SK-N-SH (cell line): ENCODE measurements at regions not wholly inside any gene's neighbourhood (a gene's known extent, or its start where the extent isn't known, plus 50 kb on each side); places are given as distances from the start of the nearest gene placed in this dataset.

Experiments used
- CTCF ChIA-PET: fragments of 300-600, 350-600 bp; formaldehyde crosslinking; extraction: SDS; loops from one replicate; lab custom pipeline; 2021; lab: Yijun Ruan, JAX
- POLR2A ChIA-PET: fragments of 350-600 bp; sonication (Branson Sonifier 250); formaldehyde crosslinking; extraction: SDS; loops from one replicate; lab custom pipeline; 2020; ENCODE audit warnings: antibody characterized with exemption, inconsistent platforms; lab: Yijun Ruan, JAX
- DNase-seq: peaks from one replicate; pipeline ENCODE4 v3.0.0; 2012
- H2AFZ ChIP-seq: fragments of 200-600 bp; sonication (generic); 2 replicates; pipeline ENCODE4 v1.8.1; 2016; ENCODE audit warnings: antibody characterized with exemption, mild to moderate bottlenecking, low read depth
- H3F3A ChIP-seq: fragments of 200-600 bp; sonication (generic); replicated peaks from 2 replicates; pipeline ENCODE3; 2016; ENCODE audit warnings: antibody characterized with exemption, mild to moderate bottlenecking; ENCODE audit not compliant: insufficient read depth
- H3K27ac ChIP-seq, 2 experiments: fragments of 200-500 bp in 1 of 2; fragments of 200-600 bp in 1 of 2; sonication (Bioruptor generic) in 1 of 2; sonication (generic), shearing (Covaris generic) in 1 of 2; 2 replicates each; pipeline versions ENCODE4 v1.5.1 to v1.6.1; 2014 to 2016; ENCODE audit warnings: low read depth in 2 of 2, inconsistent platforms in 1 of 2, low read length in 1 of 2, mild to moderate bottlenecking in 1 of 2, mixed read lengths in 1 of 2
- H3K27me3 ChIP-seq: fragments of 200-600 bp; sonication (generic), shearing (Covaris generic); 2 replicates; pipeline ENCODE4 v1.6.1; 2016; ENCODE audit warnings: mixed run types; ENCODE audit not compliant: insufficient read depth
- H3K36me3 ChIP-seq, 2 experiments: fragments of 200-500 bp in 1 of 2; fragments of 200-600 bp in 1 of 2; sonication (Bioruptor generic) in 1 of 2; sonication (generic) in 1 of 2; replicated peaks in 1 of 2; 2 replicates each; pipeline versions ENCODE3 to v1.5.1; 2014 to 2016; ENCODE audit warnings: low read length in 1 of 2, mild to moderate bottlenecking in 1 of 2; ENCODE audit not compliant: insufficient read depth in 2 of 2, control insufficient read depth in 1 of 2
- H3K4me1 ChIP-seq, 2 experiments: fragments of 200-500 bp in 1 of 2; fragments of 200-600 bp in 1 of 2; sonication (Bioruptor generic) in 1 of 2; sonication (generic), shearing (Covaris generic) in 1 of 2; 2 replicates each; pipeline versions ENCODE4 v1.5.1 to v1.6.1; 2014 to 2016; ENCODE audit warnings: low read depth in 1 of 2, low read length in 1 of 2, mixed run types in 1 of 2; ENCODE audit not compliant: insufficient read depth in 2 of 2, control insufficient read depth in 1 of 2
- H3K4me2 ChIP-seq: fragments of 200-600 bp; sonication (generic), shearing (Covaris generic); 2 replicates; pipeline ENCODE4 v1.6.1; 2017; ENCODE audit warnings: mixed run types
- H3K4me3 ChIP-seq, 2 experiments: fragments of 200-500 bp in 1 of 2; fragments of 200-600 bp in 1 of 2; sonication (Bioruptor generic) in 1 of 2; sonication (generic), shearing (Covaris generic) in 1 of 2; 2 replicates each; pipeline versions ENCODE4 v1.5.1 to v1.8.1; 2014 to 2016; ENCODE audit warnings: low read depth in 2 of 2, inconsistent platforms in 1 of 2, low read length in 1 of 2, mild to moderate bottlenecking in 1 of 2, mixed read lengths in 1 of 2, moderate library complexity in 1 of 2
- H3K79me2 ChIP-seq: fragments of 200-600 bp; sonication (generic); 2 replicates; pipeline ENCODE4 v1.8.1; 2017; ENCODE audit warnings: mild to moderate bottlenecking; ENCODE audit not compliant: insufficient read depth
- H3K9ac ChIP-seq: fragments of 200-600 bp; sonication (generic); 2 replicates; pipeline ENCODE4 v1.6.1; 2017; ENCODE audit warnings: mixed run types
- H3K9me2 ChIP-seq: fragments of 200-600 bp; sonication (generic); 2 replicates; pipeline ENCODE4 v1.6.1; 2017; ENCODE audit warnings: mixed run types
- H3K9me3 ChIP-seq: fragments of 200-600 bp; sonication (generic); 2 replicates; pipeline ENCODE4 v1.6.1; 2017; ENCODE audit warnings: mixed run types, mild to moderate bottlenecking, moderate library complexity
- H4K20me1 ChIP-seq: fragments of 200-600 bp; sonication (generic); 2 replicates; pipeline ENCODE4 v1.6.1; 2017; ENCODE audit warnings: mild to moderate bottlenecking, mixed run types; ENCODE audit not compliant: insufficient read depth
- CHD2 ChIP-seq: fragments of 150-350 bp; IDR thresholded peaks from 2 replicates; pipeline ENCODE4 v1.6.1; 2018; ENCODE audit warnings: low read length; ENCODE audit not compliant: partially characterized antibody
- CTCF ChIP-seq: fragments of 200-600 bp; sonication (generic); IDR thresholded peaks from 2 replicates; pipeline ENCODE4 v1.6.1; 2017; ENCODE audit warnings: antibody characterized with exemption, mild to moderate bottlenecking, moderate library complexity
- ELF1 ChIP-seq: IDR thresholded peaks from 2 replicates; pipeline ENCODE4 v1.4.0; 2012
- EZH2phosphoT487 ChIP-seq: fragments of 200-600 bp; sonication (generic); IDR thresholded peaks from 2 replicates; pipeline ENCODE4 v1.6.1; 2017; ENCODE audit warnings: low read depth, mixed run types, mild to moderate bottlenecking, antibody characterized with exemption, moderate library complexity, borderline replicate concordance
- FOSL2 ChIP-seq: IDR thresholded peaks from 2 replicates; pipeline ENCODE4 v1.4.0; 2012; ENCODE audit warnings: low read depth, mild to moderate bottlenecking, moderate library complexity, borderline replicate concordance
- FOXJ3 ChIP-seq: sonication (generic); formaldehyde crosslinking; IDR thresholded peaks from 2 replicates; pipeline ENCODE4 v1.5.1; 2020; ENCODE audit warnings: mild to moderate bottlenecking, missing genetic modification reagents
- FOXM1 ChIP-seq: IDR thresholded peaks from 2 replicates; pipeline ENCODE4 v1.4.0; 2012; ENCODE audit warnings: low read depth, mild to moderate bottlenecking
- GABPA ChIP-seq: IDR thresholded peaks from 2 replicates; pipeline ENCODE4 v1.4.0; 2012; ENCODE audit warnings: low read depth, mild to moderate bottlenecking
- IRF3 ChIP-seq: fragments of 150-350 bp; IDR thresholded peaks from 2 replicates; pipeline ENCODE4 v1.6.1; 2016; ENCODE audit warnings: mild to moderate bottlenecking, low read depth, low read length
- JUND ChIP-seq: IDR thresholded peaks from 2 replicates; pipeline ENCODE4 v1.4.0; 2012
- MAX ChIP-seq: IDR thresholded peaks from 2 replicates; pipeline ENCODE4 v1.4.0; 2012; ENCODE audit warnings: low read depth
- MEF2A ChIP-seq: IDR thresholded peaks from 2 replicates; pipeline ENCODE4 v1.4.0; 2012; ENCODE audit warnings: low read depth, borderline replicate concordance
- NRF1 ChIP-seq: IDR thresholded peaks from 2 replicates; pipeline ENCODE4 v1.6.1; 2012; ENCODE audit warnings: low read depth, mild to moderate bottlenecking, low read length
- PBX3 ChIP-seq: IDR thresholded peaks from 2 replicates; pipeline ENCODE4; 2012
- RAD21 ChIP-seq: IDR thresholded peaks from 2 replicates; pipeline ENCODE4 v1.6.1; 2012; ENCODE audit warnings: mild to moderate bottlenecking, low read length
- RCOR1 ChIP-seq: fragments of 150-350 bp; IDR thresholded peaks from 2 replicates; pipeline ENCODE4 v1.6.1; 2017; ENCODE audit warnings: antibody characterized with exemption, low read length
- RFX5 ChIP-seq: IDR thresholded peaks from 2 replicates; pipeline ENCODE4 v1.6.1; 2012; ENCODE audit warnings: mild to moderate bottlenecking, improper control_type of control experiment, low read length
- SIN3A ChIP-seq: IDR thresholded peaks from 2 replicates; pipeline ENCODE4 v1.6.1; 2012; ENCODE audit warnings: low read depth, mild to moderate bottlenecking, low read length, moderate library complexity, borderline replicate concordance
- SMC3 ChIP-seq: IDR thresholded peaks from 2 replicates; pipeline ENCODE4 v1.6.1; 2012; ENCODE audit warnings: low read depth, low read length, improper control_type of control experiment
- TAF1 ChIP-seq: IDR thresholded peaks from 2 replicates; pipeline ENCODE4 v1.6.1; 2012; ENCODE audit warnings: low read depth, mild to moderate bottlenecking, low read length, moderate library complexity, borderline replicate concordance
- TCF12 ChIP-seq: IDR thresholded peaks from 2 replicates; pipeline ENCODE4 v1.4.0; 2012
- USF1 ChIP-seq: IDR thresholded peaks from 2 replicates; pipeline ENCODE4 v1.4.0; 2012; ENCODE audit warnings: low read depth, borderline replicate concordance
- USF2 ChIP-seq: fragments of 150-350 bp; IDR thresholded peaks from 2 replicates; pipeline ENCODE4 v1.6.1; 2017; ENCODE audit warnings: antibody characterized with exemption, low read length, low read depth, borderline replicate concordance
- WGBS: methylation state at CpG from one replicate; pipeline ENCODE4 v1.1.6; 2017; ENCODE audit warnings: low lambda C conversion rate; 5-methylcytosine and 5-hydroxymethylcytosine counted together

GRCh38 chr6:22873513-22874136 is 304.3 kb downstream of the HDGFL1 start:
- POLR2A ChIA-PET = no interaction called here
- CTCF ChIA-PET = interaction anchor here (0.8 kb wide), 1 partner anchor 19 kb away, joined by 3 read pairs; no protein-coding TSS in a partner anchor
- WGBS = 96% methylated on average over 4 of the region's 4 CpGs
- Histone ChIP-seq H3K79me2 (no peaks in the 10 kb centered on the region), H3K9ac (no peak overlapping the region), H3K36me3 (no peaks in the 10 kb centered on the region), H3K27me3 (no peaks in the 10 kb centered on the region), H4K20me1 (no peaks in the 10 kb centered on the region), H3K4me2 (no peak overlapping the region), H3K27ac (no peak overlapping the region), H2AFZ (no peak overlapping the region), H3K9me2 (no peaks in the 10 kb centered on the region), H3F3A (peaks cover 5% of the 10 kb centered on the region), H3K4me3 (no peak overlapping the region), H3K9me3 (no peaks in the 10 kb centered on the region), H3K4me1 (0 out of 4 replicates have a peak, but pooled peaks cover 0 to 10% of the 10 kb centered on the region in 2 experiments)
- DNase-seq = no peak
- TF ChIP-seq TAF1 (no peak), USF2 (no peak), FOXM1 (no peak), EZH2phosphoT487 (no peak), TCF12 (no peak), IRF3 (no peak), RCOR1 (no peak), GABPA (no peak), SMC3 (no peak), MAX (no peak), NRF1 (no peak), RAD21 (no peak), ELF1 (no peak)

GRCh38 chr6:22875845-22876244 is 306.5 kb downstream of the HDGFL1 start:
- Histone ChIP-seq H4K20me1 (no peaks in the 10 kb centered on the region), H3K9ac (no peak overlapping the region), H3K27me3 (no peaks in the 10 kb centered on the region), H3K9me2 (no peaks in the 10 kb centered on the region), H3K4me2 (no peak overlapping the region), H2AFZ (no peak overlapping the region), H3K27ac (no peak overlapping the region), H3K79me2 (no peaks in the 10 kb centered on the region), H3K4me1 (peaks cover 0 to 10% of the 10 kb centered on the region in 2 experiments; a peak in 2 of 4 replicates), H3K36me3 (no peaks in the 10 kb centered on the region), H3F3A (peaks cover 15% of the 10 kb centered on the region), H3K9me3 (no peaks in the 10 kb centered on the region), H3K4me3 (no peak overlapping the region)
- WGBS = 92% methylated on average over 2 of the region's 2 CpGs
- ChIA-PET POLR2A (no interaction called here), CTCF (no interaction called here)
- no peak for DNase-seq
- TF ChIP-seq USF1 (no peak), PBX3 (no peak), JUND (no peak), TAF1 (no peak), MAX (no peak), RFX5 (no peak), TCF12 (no peak), ELF1 (no peak), SMC3 (no peak), RCOR1 (no peak), MEF2A (no peak), EZH2phosphoT487 (no peak), SIN3A (no peak), FOXJ3 (CRISPR knock-in tag) (no peak), CHD2 (no peak), FOSL2 (no peak), FOXM1 (no peak), CTCF (no peak)
